GM19395 (cell line): ENCODE measurements at regions not wholly inside any gene's neighbourhood (a gene's known extent, or its start where the extent isn't known, plus 50 kb on each side); places are given as distances from the start of the nearest gene placed in this dataset.
"Not testable (repeated sequence)": the region's sequence is repeated elsewhere in the genome, so short reads cannot be mapped to it uniquely, and the experiment has no call there.

ENCODE experiments used
- ATAC-seq: cut with Tn5 transposase; IDR thresholded peaks from one replicate; pipeline ENCODE4 v1.9.1; 2021; ENCODE audit warnings: mild to moderate bottlenecking, moderate library complexity; ENCODE audit not compliant: unreplicated experiment

- no peak for ATAC-seq
Measured at GRCh38 chr10:33630761-33631160, 296.3 kb upstream of the NRP1 start.

- no peak for ATAC-seq
Measured at GRCh38 chr10:33627611-33628010, 293.1 kb upstream of the NRP1 start.

GRCh38 chr10:33626798-33627466 is 292.5 kb upstream of the NRP1 start:
- ATAC-seq = no peak

GRCh38 chr10:33623669-33624068 is 289.2 kb upstream of the NRP1 start:
- no peak for ATAC-seq

- ATAC-seq = no peak
Measured at GRCh38 chr10:33621101-33621500, 286.6 kb upstream of the NRP1 start.

GRCh38 chr10:33618196-33618595 is 283.7 kb upstream of the NRP1 start:
- ATAC-seq = no peak

GRCh38 chr10:33617381-33618080 is 283.1 kb upstream of the NRP1 start:
- no peak for ATAC-seq

GRCh38 chr10:33616956-33617355 is 282.5 kb upstream of the NRP1 start:
- ATAC-seq = no peak

- ATAC-seq = no peak
Measured at GRCh38 chr10:33612551-33612950, 278.1 kb upstream of the NRP1 start.

GRCh38 chr10:33612116-33612515 is 277.6 kb upstream of the NRP1 start:
- ATAC-seq = no peak

GRCh38 chr10:33611423-33611822 is 277.0 kb upstream of the NRP1 start:
- ATAC-seq = no peak

GRCh38 chr10:33609546-33609945 is 275.1 kb upstream of the NRP1 start:
- no peak for ATAC-seq

GRCh38 chr10:33602278-33602677 is 267.8 kb upstream of the NRP1 start:
- no peak for ATAC-seq

GRCh38 chr10:33600381-33600780 is 265.9 kb upstream of the NRP1 start:
- no peak for ATAC-seq

GRCh38 chr10:33596422-33596821 is 262.0 kb upstream of the NRP1 start:
- no peak for ATAC-seq

GRCh38 chr10:33594475-33594874 is 260.0 kb upstream of the NRP1 start:
- ATAC-seq = no peak

- no peak for ATAC-seq
Measured at GRCh38 chr10:33588974-33589600, 254.6 kb upstream of the NRP1 start.

GRCh38 chr10:33584596-33584995 is 250.1 kb upstream of the NRP1 start:
- ATAC-seq = not testable (repeated sequence)

GRCh38 chr10:33579996-33580395 is 245.5 kb upstream of the NRP1 start:
- no peak for ATAC-seq

GRCh38 chr10:33573606-33574005 is 239.1 kb upstream of the NRP1 start:
- no peak for ATAC-seq

- ATAC-seq = no peak
Measured at GRCh38 chr10:33571616-33572015, 237.1 kb upstream of the NRP1 start.

GRCh38 chr10:33570495-33570894 is 236.0 kb upstream of the NRP1 start:
- ATAC-seq = no peak
